ENCODE measurements at regions not wholly inside any gene's neighbourhood (a gene's known extent, or its start where the extent isn't known, plus 50 kb on each side); places are given as distances from the start of the nearest gene placed in this dataset.

GRCh38 chr1:216804111-216804510, 80.9 kb upstream of the ESRRG start:
- TF ChIP-seq HDAC2 (IDR thresholded peaks at IDR 0.05) (no peak), CBX2 (IDR thresholded peaks at IDR 0.05; ENCODE audit: borderline replicate concordance, low read depth) (no peak), CHD2 (IDR thresholded peaks at IDR 0.05; ENCODE audit: low read length, partially characterized antibody) (no peak), BHLHE40 (IDR thresholded peaks at IDR 0.05; ENCODE audit: low read depth, low read length) (no peak), POLR2A (IDR thresholded peaks at IDR 0.05; ENCODE audit: low read length) (no peak), POLR2AphosphoS2 (conservative IDR thresholded peaks at IDR 0.05; ENCODE audit: low read length) (no peak), ELK1 (IDR thresholded peaks at IDR 0.05; ENCODE audit: low read depth, low read length) (no peak), CTCF (IDR thresholded peaks at IDR 0.05) (no peak), RNF2 (IDR thresholded peaks at IDR 0.05; ENCODE audit: borderline replicate concordance, low read depth) (no peak), KDM1A (IDR thresholded peaks at IDR 0.05; ENCODE audit: low read depth) (no peak)

All from A549 (cell line).